Activated CD4-positive, alpha-beta memory T cell treated with anti-CD3 and anti-CD28 coated beads, Interleukin-2, amount 10 ng/mL, durations not matched to agents 7 days and 5 days (primary cell): ENCODE measurements at regions not wholly inside any gene's neighbourhood (a gene's known extent, or its start where the extent isn't known, plus 50 kb on each side); places are given as distances from the start of the nearest gene placed in this dataset.

ENCODE experiments used
- CTCF ChIA-PET: fragments of 350-600 bp; sonication (Branson Sonifier 250); formaldehyde crosslinking; loops from one replicate; lab custom pipeline; 2021; ENCODE audit warnings: antibody characterized with exemption, inconsistent platforms; lab: Charles Lee
- POLR2A ChIA-PET: fragments of 350-600 bp; sonication (Branson Sonifier 250); formaldehyde crosslinking; loops from one replicate; lab custom pipeline; 2021; ENCODE audit warnings: antibody characterized with exemption; lab: Charles Lee
- DNase-seq: peaks from one replicate; pipeline ENCODE4 v3.0.0-alpha.2; 2020
- H3K27ac Mint-ChIP-seq: one replicate; pipeline ENCODE4 v1.8.0; 2021; ENCODE audit warnings: mild to moderate bottlenecking, mixed read lengths
- H3K27me3 Mint-ChIP-seq: one replicate; pipeline ENCODE4 v1.8.0; 2021; ENCODE audit warnings: mixed read lengths
- H3K36me3 Mint-ChIP-seq: one replicate; pipeline ENCODE4 v1.8.0; 2021; ENCODE audit warnings: low read depth, mixed read lengths
- H3K4me1 Mint-ChIP-seq: one replicate; pipeline ENCODE4 v1.8.0; 2021; ENCODE audit warnings: mixed read lengths
- H3K4me3 Mint-ChIP-seq: one replicate; pipeline ENCODE4 v1.8.0; 2021; ENCODE audit warnings: mild to moderate bottlenecking, mixed read lengths
- H3K9me3 Mint-ChIP-seq: one replicate; pipeline ENCODE4 v1.8.0; 2021; ENCODE audit warnings: mixed read lengths

DNA sequence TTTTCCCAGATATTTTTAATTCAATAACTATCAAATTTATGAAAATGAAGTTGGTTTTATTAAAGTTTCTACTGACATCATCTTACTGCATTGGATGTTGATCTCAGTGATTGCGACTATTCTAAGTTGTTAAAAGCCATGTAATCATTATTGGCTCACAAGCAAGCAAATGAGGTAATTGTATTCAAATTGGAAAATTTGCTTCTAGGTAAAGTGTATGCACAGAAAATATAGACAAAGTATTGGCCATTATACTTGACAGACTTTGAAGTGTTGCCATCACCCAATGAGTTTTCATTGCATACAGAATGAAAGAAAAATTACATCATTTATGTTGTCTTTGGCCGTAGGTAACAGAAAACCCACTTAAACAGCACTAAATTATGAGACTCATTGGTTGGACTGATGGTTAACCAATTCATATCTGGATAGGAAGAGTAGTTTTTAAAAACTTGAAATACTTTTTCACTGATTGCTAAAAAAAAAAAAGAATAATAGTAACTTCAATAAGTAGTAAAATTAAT is 299.2 kb downstream of the USP25 start:
- ChIA-PET POLR2A (no interaction called here), CTCF (no interaction called here)
- Mint-ChIP-seq H3K27ac (no peak overlapping the region), H3K4me3 (no peak overlapping the region), H3K27me3 (no peaks in the 10 kb centered on the region), H3K36me3 (no peaks in the 10 kb centered on the region), H3K9me3 (no peaks in the 10 kb centered on the region), H3K4me1 (no peaks in the 10 kb centered on the region)
- no peak for DNase-seq

DNA sequence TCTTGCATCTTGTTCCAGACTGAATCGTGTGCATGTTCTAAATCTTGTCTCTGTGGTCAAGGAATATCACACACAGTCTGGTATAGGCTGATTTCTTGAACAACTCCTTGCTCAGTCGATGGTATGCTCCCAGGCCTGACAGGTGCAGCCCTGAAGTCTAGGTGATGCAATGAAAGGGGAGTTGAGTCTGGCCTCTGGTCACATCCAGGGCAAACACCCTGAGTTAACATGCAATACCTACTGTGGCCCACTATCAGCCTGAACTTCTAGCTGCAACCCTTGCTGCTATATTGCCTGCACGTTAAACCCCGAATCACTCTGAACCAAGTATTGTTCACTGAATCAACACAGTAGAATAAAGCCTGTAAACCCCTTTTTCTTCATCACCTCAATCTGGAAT is 303.4 kb downstream of the USP25 start:
- no peak overlapping the region for H3K4me3 Mint-ChIP-seq
- H3K4me1 Mint-ChIP-seq, result no peaks in the 10 kb centered on the region
- H3K27me3 Mint-ChIP-seq, result no peaks in the 10 kb centered on the region
- H3K9me3 Mint-ChIP-seq, result no peaks in the 10 kb centered on the region
- ChIA-PET POLR2A (no interaction called here), CTCF (no interaction called here)
- H3K27ac Mint-ChIP-seq, result no peak overlapping the region
- H3K36me3 Mint-ChIP-seq, result no peaks in the 10 kb centered on the region
- DNase-seq, result no peak

DNA sequence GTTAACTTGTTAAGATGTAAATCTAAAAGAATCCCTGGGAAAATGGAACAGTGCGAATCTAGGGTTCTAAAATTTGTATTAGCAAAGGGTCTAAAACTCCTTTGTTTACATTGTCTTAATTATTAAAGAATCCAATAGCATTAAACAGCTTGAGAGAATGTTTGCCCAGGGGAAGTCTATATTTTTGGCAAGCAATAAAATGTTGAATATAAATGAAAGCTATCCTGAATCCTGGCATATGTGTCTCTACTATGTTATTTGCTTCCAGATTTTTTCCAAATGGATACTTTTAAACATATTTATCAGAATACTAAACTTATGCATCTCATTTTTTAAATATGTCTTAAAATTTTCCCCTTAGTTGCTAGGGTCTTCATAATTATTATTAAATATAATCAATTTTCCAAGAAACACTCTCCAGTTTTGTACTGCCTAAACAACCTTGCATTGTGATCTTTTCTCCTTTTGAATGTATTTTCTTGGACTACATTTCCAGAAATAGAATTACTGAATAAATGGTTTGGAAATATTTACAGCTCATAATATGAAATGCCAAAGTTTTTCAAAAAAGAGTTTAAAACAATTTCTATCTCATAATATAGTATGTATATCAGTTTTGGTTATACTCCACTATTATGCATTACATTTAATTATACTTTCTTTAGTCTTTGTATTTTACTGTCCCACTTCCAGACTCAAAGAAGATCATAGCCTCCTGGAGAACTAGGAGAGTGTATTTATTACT is 304.8 kb downstream of the USP25 start:
- Mint-ChIP-seq H3K27me3 (no peaks in the 10 kb centered on the region), H3K4me3 (no peak overlapping the region), H3K36me3 (no peaks in the 10 kb centered on the region), H3K27ac (no peak overlapping the region), H3K4me1 (no peaks in the 10 kb centered on the region), H3K9me3 (no peaks in the 10 kb centered on the region)
- ChIA-PET CTCF (no interaction called here), POLR2A (no interaction called here)
- DNase-seq, result no peak

DNA sequence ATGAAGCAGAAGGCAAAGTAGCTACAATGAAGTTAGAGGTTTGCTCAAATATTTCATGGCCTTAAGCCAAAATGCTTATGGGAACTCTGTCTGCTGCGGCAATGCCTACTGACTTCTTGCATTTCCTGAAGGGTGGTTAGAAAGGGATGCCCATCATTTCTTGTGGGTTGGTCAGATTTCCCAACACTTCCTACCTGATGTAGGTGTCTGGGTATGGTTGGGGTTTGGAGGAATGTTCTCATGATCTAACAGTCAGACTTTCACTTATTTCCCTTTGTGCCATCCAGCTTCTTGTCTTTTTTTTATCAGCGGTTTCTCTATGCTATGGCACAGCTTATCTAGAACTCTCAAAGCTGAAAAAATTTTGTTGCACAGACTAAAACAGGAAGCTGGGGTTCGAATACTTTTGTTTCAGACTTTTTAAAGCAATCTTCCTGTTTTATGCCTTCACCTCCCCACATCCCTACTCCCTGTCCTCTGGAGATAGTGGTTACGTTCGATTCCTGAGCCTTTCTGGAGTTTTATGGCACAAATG is 307.7 kb downstream of the USP25 start:
- Mint-ChIP-seq H3K4me3 (no peak overlapping the region), H3K27me3 (no peaks in the 10 kb centered on the region), H3K9me3 (no peaks in the 10 kb centered on the region), H3K27ac (no peak overlapping the region), H3K4me1 (no peaks in the 10 kb centered on the region), H3K36me3 (no peaks in the 10 kb centered on the region)
- POLR2A ChIA-PET, result no interaction called here
- no peak for DNase-seq
- CTCF ChIA-PET, result no interaction called here

DNA sequence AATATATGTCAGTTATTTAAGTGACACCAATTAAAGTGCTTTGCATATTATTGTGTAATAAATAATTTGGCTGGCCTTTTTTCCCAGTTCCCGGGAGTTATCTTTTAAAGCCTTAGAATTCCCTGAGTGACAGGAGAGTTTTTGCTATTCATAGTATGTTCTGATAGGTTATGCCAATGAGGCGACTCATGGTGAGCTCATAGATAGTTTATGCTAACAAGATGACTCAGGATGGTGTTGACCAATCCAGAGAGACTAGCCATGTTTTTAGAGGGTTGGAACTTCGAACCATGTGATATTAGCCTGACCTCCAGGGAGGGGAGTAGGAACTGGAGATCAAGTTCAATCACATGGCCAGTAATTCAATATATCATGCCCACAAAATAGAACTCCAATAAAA is 310.8 kb downstream of the USP25 start:
- Mint-ChIP-seq H3K4me1 (no peaks in the 10 kb centered on the region), H3K4me3 (no peak overlapping the region), H3K36me3 (no peaks in the 10 kb centered on the region), H3K27ac (no peak overlapping the region), H3K9me3 (no peaks in the 10 kb centered on the region), H3K27me3 (no peaks in the 10 kb centered on the region)
- CTCF ChIA-PET, result no interaction called here
- POLR2A ChIA-PET, result no interaction called here
- DNase-seq, result no peak

DNA sequence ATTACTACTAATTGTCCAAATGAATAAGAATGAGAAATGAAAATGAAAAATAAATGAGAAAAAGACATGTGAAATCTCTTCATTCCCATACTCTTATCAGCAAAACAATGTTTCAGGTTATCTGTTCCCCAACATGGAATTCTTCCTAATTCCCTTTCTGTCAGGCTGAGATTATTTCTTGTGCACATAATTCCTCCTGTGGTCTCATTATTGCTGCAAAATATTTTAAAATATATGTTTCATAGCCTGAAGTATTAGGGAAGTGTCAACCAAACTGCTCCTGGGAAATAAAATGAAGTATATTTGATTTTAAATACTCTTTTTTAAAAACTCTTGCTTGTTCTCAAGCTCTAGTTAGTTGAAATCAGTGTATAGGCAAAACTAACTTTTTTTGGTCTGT is 314.9 kb downstream of the USP25 start:
- POLR2A ChIA-PET, result no interaction called here
- Mint-ChIP-seq H3K27ac (no peak overlapping the region), H3K9me3 (no peaks in the 10 kb centered on the region), H3K4me3 (no peak overlapping the region), H3K4me1 (no peaks in the 10 kb centered on the region), H3K36me3 (no peaks in the 10 kb centered on the region), H3K27me3 (no peaks in the 10 kb centered on the region)
- no peak for DNase-seq
- CTCF ChIA-PET, result no interaction called here

DNA sequence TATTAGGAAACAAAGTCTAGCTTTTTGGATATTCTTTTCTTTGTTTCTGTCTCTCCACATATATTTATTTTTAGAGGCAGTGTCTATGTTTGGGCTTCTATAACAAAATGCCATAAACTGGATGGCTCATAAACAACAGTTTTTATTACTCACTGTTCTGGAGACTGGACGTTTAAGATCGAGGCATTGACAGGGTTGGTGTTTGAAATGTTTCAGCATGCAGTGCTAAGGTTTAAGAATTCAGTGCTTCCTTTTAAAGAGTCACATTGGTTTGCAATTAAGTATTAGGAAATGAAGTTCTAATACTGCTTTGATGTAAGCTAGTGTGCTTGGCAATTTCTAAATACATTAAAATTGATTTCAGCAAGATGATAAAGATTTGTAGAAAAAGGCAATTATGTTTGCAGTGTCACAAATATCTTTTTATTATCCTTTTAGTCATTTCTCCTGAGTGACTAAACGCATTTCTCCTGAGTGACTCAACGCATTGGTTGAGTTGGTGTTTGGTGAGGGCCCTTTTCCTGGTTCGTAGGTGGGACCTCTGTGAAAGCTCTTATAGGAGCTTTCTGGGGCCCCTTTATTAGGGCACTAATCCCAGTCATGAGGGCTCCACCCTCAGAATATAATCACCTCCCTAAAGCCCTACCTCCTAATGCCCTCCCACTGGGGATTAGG is 317.0 kb downstream of the USP25 start:
- Mint-ChIP-seq H3K36me3 (no peaks in the 10 kb centered on the region), H3K4me1 (no peaks in the 10 kb centered on the region), H3K27ac (no peak overlapping the region), H3K9me3 (no peaks in the 10 kb centered on the region), H3K4me3 (no peak overlapping the region), H3K27me3 (no peaks in the 10 kb centered on the region)
- no peak for DNase-seq
- POLR2A ChIA-PET, result no interaction called here
- CTCF ChIA-PET, result no interaction called here

DNA sequence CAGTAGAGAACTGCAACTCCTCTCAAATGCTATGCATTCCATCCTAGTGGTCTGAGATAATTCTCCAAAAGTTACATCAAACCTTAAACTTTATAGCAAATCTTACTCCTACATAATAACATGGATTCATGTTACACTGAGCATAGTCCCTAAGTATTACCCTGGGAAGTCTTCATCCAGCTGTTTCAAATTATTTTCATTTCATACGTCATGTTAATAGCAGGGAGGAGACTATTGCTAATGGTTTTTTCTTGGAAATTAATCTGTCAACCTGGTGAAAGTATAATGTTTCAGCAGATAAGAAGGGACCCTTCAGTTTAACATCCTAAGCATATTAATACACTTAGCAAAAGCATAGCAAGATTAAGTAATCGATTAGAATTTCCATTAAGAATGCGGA is 318.1 kb downstream of the USP25 start:
- Mint-ChIP-seq H3K27me3 (no peaks in the 10 kb centered on the region), H3K9me3 (no peaks in the 10 kb centered on the region), H3K36me3 (no peaks in the 10 kb centered on the region), H3K27ac (no peak overlapping the region), H3K4me3 (no peak overlapping the region), H3K4me1 (no peaks in the 10 kb centered on the region)
- CTCF ChIA-PET, result no interaction called here
- POLR2A ChIA-PET, result no interaction called here
- no peak for DNase-seq

DNA sequence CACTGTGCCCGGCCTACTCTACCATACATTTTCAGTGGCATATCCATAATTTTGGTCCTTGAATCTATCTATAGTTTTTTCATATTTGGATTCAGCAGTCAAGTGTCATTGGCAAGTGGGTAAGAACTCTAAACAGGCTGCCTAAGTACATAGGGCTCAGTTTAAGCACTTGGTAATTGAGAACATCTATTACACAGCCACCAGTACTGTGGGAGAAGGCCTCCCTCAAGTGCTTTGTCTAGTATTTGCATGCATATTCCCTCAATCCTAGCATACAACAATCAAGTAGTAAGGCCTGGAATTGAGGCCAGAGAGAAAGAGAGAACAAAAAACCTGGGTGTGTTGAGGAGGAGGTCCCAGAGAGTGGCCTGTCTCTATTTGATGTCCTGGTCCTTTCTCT is 325.2 kb downstream of the USP25 start:
- H3K36me3 Mint-ChIP-seq, result no peaks in the 10 kb centered on the region
- H3K9me3 Mint-ChIP-seq, result no peaks in the 10 kb centered on the region
- DNase-seq, result no peak
- no peaks in the 10 kb centered on the region for H3K4me1 Mint-ChIP-seq
- ChIA-PET POLR2A (no interaction called here), CTCF (no interaction called here)
- no peak overlapping the region for H3K27ac Mint-ChIP-seq
- H3K27me3 Mint-ChIP-seq, result no peaks in the 10 kb centered on the region
- H3K4me3 Mint-ChIP-seq, result no peak overlapping the region

DNA sequence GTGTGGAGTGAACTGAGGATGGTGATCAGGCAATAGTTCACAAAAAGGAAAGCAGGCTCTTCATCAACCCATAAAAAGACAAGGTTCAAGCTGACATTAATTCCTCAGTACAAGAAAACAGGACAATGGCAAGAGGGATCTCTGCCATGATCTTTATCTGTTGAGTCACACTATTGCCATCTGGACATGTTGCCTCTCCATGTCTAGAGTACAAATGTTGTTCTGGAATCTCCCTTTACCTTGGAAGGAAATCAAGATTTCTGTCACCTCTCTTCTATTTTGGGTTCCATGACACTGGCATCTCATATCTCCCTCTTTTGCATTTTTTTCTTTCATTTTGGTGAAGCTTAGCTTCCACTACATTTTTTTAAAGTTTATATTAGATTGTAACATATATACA is 329.1 kb downstream of the USP25 start:
- no peak overlapping the region for H3K4me3 Mint-ChIP-seq
- ChIA-PET CTCF (no interaction called here), POLR2A (no interaction called here)
- H3K27me3 Mint-ChIP-seq, result no peaks in the 10 kb centered on the region
- H3K36me3 Mint-ChIP-seq, result no peaks in the 10 kb centered on the region
- no peaks in the 10 kb centered on the region for H3K9me3 Mint-ChIP-seq
- no peak for DNase-seq
- H3K4me1 Mint-ChIP-seq, result no peaks in the 10 kb centered on the region
- H3K27ac Mint-ChIP-seq, result no peak overlapping the region

DNA sequence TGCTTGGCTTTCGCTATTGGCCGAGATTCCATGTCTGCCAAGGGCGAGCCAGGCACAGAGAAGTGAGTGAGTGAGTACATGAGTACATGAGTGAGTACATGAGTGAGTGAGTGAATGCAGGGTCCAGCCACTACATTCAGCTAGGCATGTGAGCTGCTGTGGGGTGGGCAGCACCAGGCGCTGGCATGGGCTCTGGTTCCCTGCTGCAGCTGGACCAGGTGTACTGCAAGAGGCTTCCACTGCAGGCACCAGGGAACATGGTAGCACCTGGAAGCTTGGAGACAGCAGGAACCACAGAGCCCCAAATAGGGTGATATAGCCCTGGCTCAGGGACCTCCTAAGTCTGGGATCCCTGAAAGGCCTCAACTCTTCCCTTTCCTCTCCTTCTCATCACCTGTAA is 330.2 kb downstream of the USP25 start:
- Mint-ChIP-seq H3K4me1 (no peaks in the 10 kb centered on the region), H3K27ac (no peak overlapping the region), H3K9me3 (no peaks in the 10 kb centered on the region), H3K36me3 (no peaks in the 10 kb centered on the region), H3K27me3 (no peaks in the 10 kb centered on the region), H3K4me3 (no peak overlapping the region)
- ChIA-PET CTCF (no interaction called here), POLR2A (no interaction called here)
- DNase-seq, result no peak

DNA sequence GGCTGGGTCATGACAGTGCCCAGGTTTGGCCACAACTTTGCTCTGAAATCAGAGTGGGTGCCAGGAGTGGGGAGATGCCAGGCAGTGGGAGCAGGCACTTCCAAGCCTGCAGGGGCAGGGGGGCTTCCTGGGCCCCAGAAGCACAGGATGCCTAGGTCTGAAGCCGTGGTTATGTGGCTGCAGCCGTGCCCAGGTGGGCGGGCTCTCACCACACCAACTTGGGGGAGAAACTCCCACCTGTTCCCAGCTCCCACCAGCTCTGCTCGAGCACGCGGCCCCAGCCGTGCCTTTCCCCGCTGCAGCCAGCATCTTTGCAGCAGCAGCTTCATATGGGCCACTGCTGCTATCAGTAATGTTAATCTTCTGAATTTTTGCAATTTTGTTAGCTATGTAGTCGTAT is 331.4 kb downstream of the USP25 start:
- Mint-ChIP-seq H3K27ac (no peak overlapping the region), H3K4me3 (no peak overlapping the region), H3K4me1 (no peaks in the 10 kb centered on the region), H3K9me3 (no peaks in the 10 kb centered on the region), H3K27me3 (no peaks in the 10 kb centered on the region), H3K36me3 (no peaks in the 10 kb centered on the region)
- DNase-seq, result no peak
- ChIA-PET POLR2A (no interaction called here), CTCF (no interaction called here)

DNA sequence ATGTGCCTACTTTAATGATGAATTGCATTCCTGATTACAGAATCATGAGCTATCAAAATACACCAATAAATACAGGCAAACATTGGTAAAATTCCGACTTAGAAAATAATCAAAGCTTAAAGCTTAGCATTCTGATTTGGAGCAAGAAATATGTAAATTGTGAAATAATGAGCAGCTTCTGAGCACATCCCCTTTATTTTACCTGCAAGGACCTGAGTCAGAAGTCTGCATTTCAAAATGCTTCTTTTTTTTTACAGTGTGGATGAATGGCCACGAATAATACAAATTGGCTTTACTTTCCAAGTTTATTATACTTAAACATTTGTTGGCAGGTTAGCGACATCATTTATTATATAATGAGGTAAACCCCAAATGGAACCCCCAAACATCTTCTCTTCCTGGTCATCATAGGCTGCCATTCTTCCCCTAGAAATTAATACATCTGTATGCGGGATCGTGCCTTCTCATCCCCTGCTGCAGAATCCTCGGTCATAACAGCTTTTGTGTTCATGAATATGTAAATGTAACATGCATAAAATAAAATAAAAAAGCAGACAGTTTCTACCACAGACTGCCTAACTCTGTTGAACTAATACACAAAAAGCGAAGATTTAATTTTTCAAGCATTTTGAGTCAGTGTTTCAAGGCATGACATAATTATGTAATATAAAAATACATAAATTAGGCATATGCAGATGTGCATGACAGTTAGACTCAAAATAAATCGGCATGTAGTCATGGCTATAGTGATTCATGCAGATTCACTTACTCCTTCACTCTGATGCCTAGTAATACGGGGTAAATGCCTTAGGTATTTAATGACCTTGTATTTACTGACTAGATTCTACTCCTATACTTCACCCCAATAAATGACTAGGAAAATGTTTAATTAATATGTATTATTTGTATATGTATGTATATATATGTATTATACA is 339.7 kb downstream of the USP25 start:
- DNase-seq, result no peak
- H3K27ac Mint-ChIP-seq, result no peak overlapping the region
- no peak overlapping the region for H3K4me3 Mint-ChIP-seq
- H3K4me1 Mint-ChIP-seq, result no peaks in the 10 kb centered on the region
- ChIA-PET POLR2A (no interaction called here), CTCF (no interaction called here)
- no peaks in the 10 kb centered on the region for H3K36me3 Mint-ChIP-seq
- H3K27me3 Mint-ChIP-seq, result no peaks in the 10 kb centered on the region
- no peaks in the 10 kb centered on the region for H3K9me3 Mint-ChIP-seq
